HFFc6 (cell line): ENCODE measurements at regions not wholly inside any gene's neighbourhood (a gene's known extent, or its start where the extent isn't known, plus 50 kb on each side); places are given as distances from the start of the nearest gene placed in this dataset.

ENCODE experiments used
- DNase-seq: peaks from one replicate; pipeline ENCODE4 v3.0.0-alpha.2; 2018
- H3K27ac Mint-ChIP-seq: 2 replicates; pipeline ENCODE4 v1.8.0; 2020; ENCODE audit warnings: mild to moderate bottlenecking, mixed read lengths
- H3K27me3 Mint-ChIP-seq: 2 replicates; pipeline ENCODE4 v1.8.0; 2021; ENCODE audit warnings: mild to moderate bottlenecking, moderate library complexity, mixed read lengths; ENCODE audit not compliant: insufficient read depth
- H3K36me3 Mint-ChIP-seq: 2 replicates; pipeline ENCODE4 v1.8.0; 2021; ENCODE audit warnings: low read depth, mixed read lengths
- H3K4me1 Mint-ChIP-seq: 2 replicates; pipeline ENCODE4 v1.8.0; 2020; ENCODE audit warnings: low read depth, mixed read lengths
- H3K4me3 Mint-ChIP-seq: 2 replicates; pipeline ENCODE4 v1.8.0; 2020; ENCODE audit warnings: mild to moderate bottlenecking, moderate library complexity, mixed read lengths
- H3K9me3 Mint-ChIP-seq: 2 replicates; pipeline ENCODE4 v1.8.0; 2020; ENCODE audit warnings: mild to moderate bottlenecking, mixed read lengths
- TF ChIP-seq, protein P1 (sequence below): fragments of 200-600 bp; sonication (generic); IDR thresholded peaks from 2 replicates; pipeline ENCODE4 v1.5.0; 2021; ENCODE audit warnings: antibody characterized with exemption, mild to moderate bottlenecking

DNA sequence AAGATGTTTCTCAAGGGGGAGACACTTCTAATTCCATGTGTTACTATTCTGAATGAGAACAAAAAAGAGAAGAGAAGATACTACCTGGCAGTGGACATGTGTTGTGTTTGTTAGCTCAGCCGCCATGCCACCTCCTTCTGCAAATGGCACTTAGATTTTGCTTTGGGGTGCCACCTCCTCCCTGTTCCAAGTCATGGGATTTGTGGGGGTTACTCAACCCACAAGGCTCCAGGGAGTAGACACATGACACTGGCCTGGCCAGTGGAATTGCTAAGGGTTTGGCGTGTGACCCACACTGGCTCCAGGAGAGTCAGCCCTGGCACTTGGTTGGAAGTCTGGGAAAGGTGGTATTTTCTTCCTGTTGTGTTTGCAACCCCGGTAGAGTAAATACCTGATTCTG is 129.1 kb downstream of the ZNF621 start:
- TF ChIP-seq, protein P1, sequence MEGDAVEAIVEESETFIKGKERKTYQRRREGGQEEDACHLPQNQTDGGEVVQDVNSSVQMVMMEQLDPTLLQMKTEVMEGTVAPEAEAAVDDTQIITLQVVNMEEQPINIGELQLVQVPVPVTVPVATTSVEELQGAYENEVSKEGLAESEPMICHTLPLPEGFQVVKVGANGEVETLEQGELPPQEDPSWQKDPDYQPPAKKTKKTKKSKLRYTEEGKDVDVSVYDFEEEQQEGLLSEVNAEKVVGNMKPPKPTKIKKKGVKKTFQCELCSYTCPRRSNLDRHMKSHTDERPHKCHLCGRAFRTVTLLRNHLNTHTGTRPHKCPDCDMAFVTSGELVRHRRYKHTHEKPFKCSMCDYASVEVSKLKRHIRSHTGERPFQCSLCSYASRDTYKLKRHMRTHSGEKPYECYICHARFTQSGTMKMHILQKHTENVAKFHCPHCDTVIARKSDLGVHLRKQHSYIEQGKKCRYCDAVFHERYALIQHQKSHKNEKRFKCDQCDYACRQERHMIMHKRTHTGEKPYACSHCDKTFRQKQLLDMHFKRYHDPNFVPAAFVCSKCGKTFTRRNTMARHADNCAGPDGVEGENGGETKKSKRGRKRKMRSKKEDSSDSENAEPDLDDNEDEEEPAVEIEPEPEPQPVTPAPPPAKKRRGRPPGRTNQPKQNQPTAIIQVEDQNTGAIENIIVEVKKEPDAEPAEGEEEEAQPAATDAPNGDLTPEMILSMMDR, result no peak
- H3K27me3 Mint-ChIP-seq, result peaks cover 2% of the 10 kb centered on the region; the same call in 1 of the 2 replicates
- H3K4me3 Mint-ChIP-seq, result no peak overlapping the region
- no peak overlapping the region for H3K27ac Mint-ChIP-seq
- H3K9me3 Mint-ChIP-seq, result peaks cover 37% of the 10 kb centered on the region
- DNase-seq, result no peak
- H3K36me3 Mint-ChIP-seq, result no peaks in the 10 kb centered on the region
- no peaks in the 10 kb centered on the region for H3K4me1 Mint-ChIP-seq

DNA sequence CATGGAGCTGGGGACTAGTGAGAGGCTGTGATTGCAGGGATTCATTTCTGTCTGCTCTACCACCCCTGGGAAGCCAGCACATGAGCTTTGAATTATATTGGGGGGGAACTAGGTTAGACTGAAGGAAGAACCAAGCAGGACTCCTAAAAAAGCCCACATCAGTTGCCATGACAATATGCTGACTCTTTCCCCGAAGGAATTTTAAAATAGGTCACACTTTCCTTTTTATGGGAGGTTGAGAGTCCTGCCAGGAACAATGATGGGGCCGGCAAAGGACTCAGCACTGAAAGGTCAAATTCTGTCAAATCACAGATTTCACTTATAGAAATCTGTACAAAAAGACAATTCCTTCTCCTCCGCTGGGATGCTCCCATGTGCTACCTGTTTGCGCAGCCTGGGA is 130.8 kb downstream of the ZNF621 start:
- Mint-ChIP-seq H3K27me3 (no peaks in the 10 kb centered on the region), H3K4me3 (no peak overlapping the region), H3K4me1 (no peaks in the 10 kb centered on the region), H3K36me3 (no peaks in the 10 kb centered on the region), H3K27ac (no peak overlapping the region), H3K9me3 (peaks cover 42% of the 10 kb centered on the region)
- no peak for DNase-seq
- TF ChIP-seq, protein P1, result no peak

DNA sequence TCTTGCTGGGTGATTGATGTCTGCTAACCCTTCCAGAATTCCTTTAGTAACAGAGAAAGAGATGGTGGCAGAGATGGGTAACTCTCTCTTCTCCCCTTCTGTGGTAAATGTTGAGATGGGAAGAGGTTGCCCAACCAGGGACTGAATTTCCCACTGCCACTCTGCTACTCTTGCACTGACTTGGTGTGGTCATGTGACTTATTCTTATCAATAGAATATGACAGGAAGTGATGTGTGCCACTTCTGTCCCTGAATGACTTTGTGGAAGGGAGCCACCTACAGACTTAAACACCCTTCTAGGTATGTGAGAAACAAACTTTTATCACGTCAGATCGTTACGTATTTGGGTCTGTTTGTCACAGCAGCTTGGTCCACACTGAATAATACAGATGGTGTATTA is 132.9 kb downstream of the ZNF621 start:
- Mint-ChIP-seq H3K36me3 (no peaks in the 10 kb centered on the region), H3K4me1 (no peaks in the 10 kb centered on the region), H3K27ac (no peak overlapping the region), H3K27me3 (no peaks in the 10 kb centered on the region), H3K9me3 (peaks cover 45% of the 10 kb centered on the region), H3K4me3 (no peak overlapping the region)
- DNase-seq, result no peak
- TF ChIP-seq, protein P1, result no peak

DNA sequence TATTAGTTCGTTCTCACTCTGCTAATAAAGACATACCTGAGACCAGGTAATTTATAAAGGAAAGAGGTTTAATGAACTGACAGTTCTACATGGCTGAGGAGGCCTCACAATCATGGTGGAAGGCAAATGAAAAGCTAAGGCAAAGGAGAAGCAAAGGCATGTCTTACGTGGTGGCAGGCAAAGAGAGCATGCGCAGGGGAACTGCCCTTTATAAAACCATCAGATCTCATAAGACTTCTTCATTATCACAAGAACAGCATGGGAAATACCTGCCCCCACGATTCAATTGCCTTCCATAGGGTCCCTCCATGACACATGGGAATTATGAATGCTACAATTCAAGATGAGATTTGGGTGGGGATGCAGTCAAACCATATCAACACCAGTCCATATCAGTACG is 133.5 kb downstream of the ZNF621 start:
- peaks cover 46% of the 10 kb centered on the region for H3K9me3 Mint-ChIP-seq
- TF ChIP-seq, protein P1, result no peak
- no peak for DNase-seq
- no peaks in the 10 kb centered on the region for H3K4me1 Mint-ChIP-seq
- no peaks in the 10 kb centered on the region for H3K36me3 Mint-ChIP-seq
- H3K27ac Mint-ChIP-seq, result no peak overlapping the region
- H3K27me3 Mint-ChIP-seq, result no peaks in the 10 kb centered on the region
- no peak overlapping the region for H3K4me3 Mint-ChIP-seq

DNA sequence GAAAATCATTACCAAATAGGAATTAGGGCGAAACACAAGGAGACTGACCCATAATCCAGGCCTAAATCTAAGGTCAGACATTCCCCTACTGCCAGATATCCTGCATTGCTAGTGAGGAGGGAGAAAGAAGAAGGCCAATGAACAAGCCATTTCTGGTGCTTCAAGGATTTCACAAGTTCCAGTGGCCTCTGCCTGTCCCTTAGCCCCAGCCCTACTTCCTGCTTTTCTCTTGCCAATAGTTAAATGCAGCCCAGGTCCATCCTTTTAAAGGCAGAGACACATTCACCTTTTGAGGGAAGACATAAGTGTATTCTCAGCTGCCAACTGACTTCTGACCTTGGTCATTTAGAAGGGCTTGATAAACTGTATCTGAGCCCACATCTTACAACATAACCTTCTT is 135.8 kb downstream of the ZNF621 start:
- TF ChIP-seq, protein P1, result no peak
- no peak overlapping the region for H3K27ac Mint-ChIP-seq
- no peak overlapping the region for H3K4me3 Mint-ChIP-seq
- no peaks in the 10 kb centered on the region for H3K36me3 Mint-ChIP-seq
- H3K4me1 Mint-ChIP-seq, result no peaks in the 10 kb centered on the region
- no peaks in the 10 kb centered on the region for H3K27me3 Mint-ChIP-seq
- H3K9me3 Mint-ChIP-seq, result peaks cover 48% of the 10 kb centered on the region
- no peak for DNase-seq

DNA sequence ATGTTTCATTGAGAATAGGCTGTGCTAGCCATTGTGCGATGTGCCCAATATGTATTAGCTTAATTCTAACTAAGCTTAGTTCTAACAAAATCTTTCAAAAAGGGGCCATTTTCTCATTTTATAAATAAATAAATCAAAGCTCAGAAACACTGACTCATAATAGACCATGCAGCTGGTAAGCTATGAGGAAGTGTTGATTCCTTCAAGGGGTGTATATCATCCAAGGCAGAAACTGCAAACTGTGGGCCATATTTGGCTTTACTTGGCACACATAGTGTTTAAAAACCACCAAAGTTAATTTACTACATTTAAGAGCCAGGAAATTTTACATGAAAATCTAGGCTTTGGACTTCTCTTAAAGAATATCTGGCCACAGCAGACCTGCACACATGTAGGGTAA is 136.5 kb downstream of the ZNF621 start:
- TF ChIP-seq, protein P1, result no peak
- no peaks in the 10 kb centered on the region; the same call in 1 of the 2 replicates for H3K36me3 Mint-ChIP-seq
- DNase-seq, result no peak
- no peak overlapping the region for H3K27ac Mint-ChIP-seq
- H3K4me1 Mint-ChIP-seq, result no peaks in the 10 kb centered on the region
- peaks cover 46% of the 10 kb centered on the region for H3K9me3 Mint-ChIP-seq
- H3K27me3 Mint-ChIP-seq, result no peaks in the 10 kb centered on the region
- no peak overlapping the region for H3K4me3 Mint-ChIP-seq
